ENCODE measurements at regions not wholly inside any gene's neighbourhood (a gene's known extent, or its start where the extent isn't known, plus 50 kb on each side); places are given as distances from the start of the nearest gene placed in this dataset.

GRCh38 chr5:174654442-174654841 is 69.9 kb upstream of the MSX2 start:
- H3K27me3 ChIP-seq = peaks cover 0 to 7% of the 10 kb centered on the region in 2 donors
- no peaks in the 10 kb centered on the region for H3K4me1 ChIP-seq
- H3K27ac ChIP-seq = no peak overlapping the region
- no peak overlapping the region for H3K4me3 ChIP-seq
- intact Hi-C loops (cut with DNase I; ENCODE audit: low total_unique reads) = no loop called here
- no peaks in the 10 kb centered on the region for H3K36me3 ChIP-seq
- TF ChIP-seq CTCF (IDR thresholded peaks at IDR 0.05) = no peak
- TF ChIP-seq POLR2A (IDR thresholded peaks at IDR 0.05) = no peak
- TF ChIP-seq POLR2AphosphoS5 (IDR thresholded peaks at IDR 0.05) = no peak
- no peaks in the 10 kb centered on the region for H3K9me3 ChIP-seq
- DNase-seq (ENCODE audit: low spot score in 2 of 2) = no peak

- no peak for DNase-seq (ENCODE audit: low spot score in 2 of 2)
- TF ChIP-seq POLR2A (IDR thresholded peaks at IDR 0.05) = no peak
- no peak for TF ChIP-seq POLR2AphosphoS5 (IDR thresholded peaks at IDR 0.05)
- TF ChIP-seq CTCF (IDR thresholded peaks at IDR 0.05) = no peak
- Histone ChIP-seq H3K4me1 (no peaks in the 10 kb centered on the region), H3K27ac (no peak overlapping the region), H3K27me3 (peaks cover 0 to 7% of the 10 kb centered on the region in 2 donors), H3K36me3 (no peaks in the 10 kb centered on the region), H3K9me3 (no peaks in the 10 kb centered on the region), H3K4me3 (no peak overlapping the region)
- intact Hi-C loops (cut with DNase I; ENCODE audit: low total_unique reads) = no loop called here
Measured at GRCh38 chr5:174655351-174655750, 69.0 kb upstream of the MSX2 start.

- Histone ChIP-seq H3K9me3 (peaks cover 5 to 6% of the 10 kb centered on the region in 2 donors), H3K27me3 (no peaks in the 10 kb centered on the region), H3K36me3 (no peaks in the 10 kb centered on the region), H3K4me3 (no peak overlapping the region), H3K27ac (no peak overlapping the region), H3K4me1 (no peaks in the 10 kb centered on the region)
- TF ChIP-seq CTCF (IDR thresholded peaks at IDR 0.05) (no peak), POLR2AphosphoS5 (IDR thresholded peaks at IDR 0.05) (no peak), POLR2A (IDR thresholded peaks at IDR 0.05) (no peak)
- intact Hi-C loops (cut with DNase I; ENCODE audit: low total_unique reads) = no loop called here
- DNase-seq (ENCODE audit: low spot score in 2 of 2) = no peak
Measured at GRCh38 chr5:174664180-174664850, 60.1 kb upstream of the MSX2 start.

- Histone ChIP-seq H3K36me3 (no peaks in the 10 kb centered on the region), H3K9me3 (peaks cover 5 to 6% of the 10 kb centered on the region in 2 donors), H3K27ac (no peak overlapping the region), H3K4me1 (no peaks in the 10 kb centered on the region), H3K27me3 (no peaks in the 10 kb centered on the region), H3K4me3 (no peak overlapping the region)
- TF ChIP-seq POLR2AphosphoS5 (IDR thresholded peaks at IDR 0.05) = no peak
- no peak for TF ChIP-seq CTCF (IDR thresholded peaks at IDR 0.05)
- no peak for TF ChIP-seq POLR2A (IDR thresholded peaks at IDR 0.05)
- intact Hi-C loops (cut with DNase I; ENCODE audit: low total_unique reads) = no loop called here
- no peak for DNase-seq (ENCODE audit: low spot score in 2 of 2)
Measured at GRCh38 chr5:174665347-174665746, 59.0 kb upstream of the MSX2 start.

GRCh38 chr5:174667526-174667925 is 56.9 kb upstream of the MSX2 start:
- H3K4me1 ChIP-seq = no peaks in the 10 kb centered on the region

More at GRCh38 chr5:174667526-174667925, 56.9 kb upstream of the MSX2 start:
- no peak overlapping the region for H3K4me3 ChIP-seq
- intact Hi-C loops (cut with DNase I; ENCODE audit: low total_unique reads) = no loop called here
- H3K27me3 ChIP-seq = no peaks in the 10 kb centered on the region
- DNase-seq (ENCODE audit: low spot score in 2 of 2) = no peak
- no peak overlapping the region for H3K27ac ChIP-seq
- peaks cover 5 to 6% of the 10 kb centered on the region in 2 donors for H3K9me3 ChIP-seq
- no peaks in the 10 kb centered on the region for H3K36me3 ChIP-seq
- TF ChIP-seq POLR2A (IDR thresholded peaks at IDR 0.05) = no peak
- TF ChIP-seq POLR2AphosphoS5 (IDR thresholded peaks at IDR 0.05) = no peak
- no peak for TF ChIP-seq CTCF (IDR thresholded peaks at IDR 0.05)
